Heart left ventricle (tissue), 16 donors: ENCODE measurements at regions not wholly inside any gene's neighbourhood (a gene's known extent, or its start where the extent isn't known, plus 50 kb on each side); places are given as distances from the start of the nearest gene placed in this dataset.

ENCODE experiments used
- ATAC-seq, 4 donors: fragments of 200-7000 bp; cut with Tn5 transposase; one replicate each; pipeline ENCODE4 v1.9.1; 2020 to 2022; ENCODE audit warnings: moderate library complexity in 4 of 4, mild to moderate bottlenecking in 3 of 4, moderate number of reproducible peaks in 1 of 4
- DNase-seq, 5 donors: peaks; one replicate each; pipeline ENCODE4 v3.0.0-alpha.2; 2020
- H3K27ac ChIP-seq, 12 donors: fragments of 200-600 bp; sonication (generic) in 4 of 12; one replicate each; pipeline versions ENCODE4 v1.5.0 to v1.8.0; 2016 to 2022; ENCODE audit warnings: mild to moderate bottlenecking in 2 of 12
- H3K27me3 ChIP-seq, 9 donors: fragments of 200-600 bp; sonication (generic) in 2 of 9; one replicate each; pipeline versions ENCODE4 v1.5.1 to v1.8.0; 2016 to 2022; ENCODE audit warnings: mild to moderate bottlenecking in 3 of 9
- H3K36me3 ChIP-seq, 9 donors: fragments of 200-600 bp; sonication (generic) in 2 of 9; one replicate each; pipeline versions ENCODE4 v1.5.0 to v1.8.0; 2018 to 2022; ENCODE audit warnings: mild to moderate bottlenecking in 2 of 9
- H3K4me1 ChIP-seq, 12 donors: fragments of 200-600 bp; sonication (generic) in 4 of 12; one replicate each; pipeline versions ENCODE4 v1.5.0 to v1.8.0; 2016 to 2022; ENCODE audit warnings: mild to moderate bottlenecking in 3 of 12
- H3K4me3 ChIP-seq, 12 donors: fragments of 200-600 bp; sonication (generic) in 4 of 12; one replicate each; pipeline versions ENCODE4 v1.5.0 to v1.8.0; 2017 to 2022; ENCODE audit warnings: mild to moderate bottlenecking in 9 of 12, moderate library complexity in 4 of 12
- H3K9me3 ChIP-seq, 12 donors: fragments of 200-600 bp; sonication (generic) in 4 of 12; one replicate each; pipeline versions ENCODE4 v1.5.0 to v1.8.0; 2016 to 2022; ENCODE audit warnings: mild to moderate bottlenecking in 1 of 12
- CTCF ChIP-seq, 12 donors: fragments of 200-600 bp; sonication (generic) in 4 of 12; IDR thresholded peaks; one replicate each; pipeline versions ENCODE4 v1.5.0 to v1.8.0; 2018 to 2022; ENCODE audit warnings: antibody characterized with exemption in 12 of 12, mild to moderate bottlenecking in 5 of 12
- POLR2A ChIP-seq, 2 donors: fragments of 450-650 bp; IDR thresholded peaks; one replicate each; pipeline ENCODE4 v1.6.1; 2017; ENCODE audit warnings: antibody characterized with exemption in 2 of 2, mild to moderate bottlenecking in 2 of 2, moderate library complexity in 2 of 2
- WGBS, 4 donors: extraction: QIAGEN DNeasy Blood & Tissue Kit in 2 of 4; methylation state at CpG; one replicate each; pipeline versions ENCODE4 v1.1.5 to v1.1.7; 2013 to 2018; 5-methylcytosine and 5-hydroxymethylcytosine counted together
- intact Hi-C, 10 donors: fragments of 100-400 bp; cut with DNase I; formaldehyde crosslinking; loops; one replicate each; pipeline versions ENCODE4 v1.11.1 to v1.14.2; 2022
- donor health status: ischemic (EF 13 %, LVEDD 7.1; RV severe dilation, severe dysfunction).
- donor health status: healthy with polysubstance abuse.
- donor health status: DM: no; HTN: yes; CAD: no.
- donor health status: DM: no; HTN: no; CAD: no.
- donor health status: ischemic (EF 25% LVEDD 6.9; RV normal size, moderate dysfunction).
- donor health status: ischemic (EF 25% LVEDD 5.7; RV mildly dilated, moderate dysfunction).
- donor health status: healthy.
- donor health status: DM: yes; HTN: yes; CAD: no.
- donor health status: ischemic (EF 35%, LVEDD 5.7; RV mildly dilated, moderate dysfunction).
- donor health status: nonischemic (EF 11% LVEDD 7.7; RV severe dilation, severe dysfunction).
- donor health status: DM: yes; HTN: yes; CAD: no.
- donor health status: PGD.
- donor health status: ischemic (EF 29% LVEDD 5.4; RV normal size, mild dysfunction).
- donor health status: nonischemic (EF 23%, LVEDD 6.1; RV moderate dilation, normal function).

GRCh38 chr7:55733241-55734140, 129.1 kb downstream of the SEPTIN14 start:
- TF ChIP-seq CTCF (IDR thresholded peaks at IDR 0.05) (no peak), POLR2A (IDR thresholded peaks at IDR 0.05) (no peak)
- no peak overlapping the region for H3K4me3 ChIP-seq
- H3K4me1 ChIP-seq = no peaks in the 10 kb centered on the region
- H3K9me3 ChIP-seq = no peaks in the 10 kb centered on the region
- no peak overlapping the region for H3K27ac ChIP-seq
- no peaks in the 10 kb centered on the region for H3K27me3 ChIP-seq
- intact Hi-C loops = loop anchor here in 1 of 10 donors (10.0 kb wide), 1 partner anchor 89 kb away; no protein-coding TSS in a partner anchor
- no peaks in the 10 kb centered on the region for H3K36me3 ChIP-seq
- 39 to 48% (median 43%) methylated on average over 8 of the region's 8 CpGs for WGBS, 4 donors
- ATAC-seq (no peak), DNase-seq (no peak)

GRCh38 chr7:55731931-55732330, 130.6 kb downstream of the SEPTIN14 start:
- WGBS, 4 donors = 93 to 97% (median 94%) methylated on average over 16 of the region's 16 CpGs

GRCh38 chr7:55730197-55730596, 132.4 kb downstream of the SEPTIN14 start:
- no peaks in the 10 kb centered on the region for H3K9me3 ChIP-seq
- no peak for TF ChIP-seq POLR2A (IDR thresholded peaks at IDR 0.05)
- no peak for TF ChIP-seq CTCF (IDR thresholded peaks at IDR 0.05)
- DNase-seq (no peak), ATAC-seq (no peak)
- H3K4me1 ChIP-seq = no peaks in the 10 kb centered on the region
- no peaks in the 10 kb centered on the region for H3K27me3 ChIP-seq
- H3K4me3 ChIP-seq = no peak overlapping the region
- no peaks in the 10 kb centered on the region for H3K36me3 ChIP-seq
- intact Hi-C loops = loop anchor here in 1 of 10 donors (10.0 kb wide), 1 partner anchor 85 kb away; no protein-coding TSS in a partner anchor
- no peak overlapping the region for H3K27ac ChIP-seq
- WGBS, 4 donors = 19 to 54% (median 49%) methylated on average over 2 of the region's 2 CpGs

More at GRCh38 chr7:55731931-55732330, 130.6 kb downstream of the SEPTIN14 start:
- no peak for DNase-seq
- H3K4me1 ChIP-seq = no peaks in the 10 kb centered on the region
- no peak for ATAC-seq
- H3K36me3 ChIP-seq = no peaks in the 10 kb centered on the region
- H3K4me3 ChIP-seq = no peak overlapping the region
- no peaks in the 10 kb centered on the region for H3K9me3 ChIP-seq
- no peak for TF ChIP-seq POLR2A (IDR thresholded peaks at IDR 0.05)
- TF ChIP-seq CTCF (IDR thresholded peaks at IDR 0.05) = no peak
- intact Hi-C loops = loop anchor here in 1 of 10 donors (10.0 kb wide), 1 partner anchor 87 kb away; no protein-coding TSS in a partner anchor
- no peaks in the 10 kb centered on the region for H3K27me3 ChIP-seq
- H3K27ac ChIP-seq = no peak overlapping the region

- TF ChIP-seq POLR2A (IDR thresholded peaks at IDR 0.05) = no peak
- ATAC-seq (no peak), DNase-seq (no peak)
- H3K4me1 ChIP-seq = peaks cover 0 to 2% (median 0%) of the 10 kb centered on the region in 12 donors
- H3K4me3 ChIP-seq = no peak overlapping the region
- no peaks in the 10 kb centered on the region for H3K36me3 ChIP-seq
- H3K27me3 ChIP-seq = peaks cover 0 to 3% (median 0%) of the 10 kb centered on the region in 9 donors
- 40 to 48% (median 45%) methylated on average over 7 of the region's 7 CpGs for WGBS, 4 donors
- H3K9me3 ChIP-seq = no peaks in the 10 kb centered on the region
- intact Hi-C loops = no loop called here
- no peak overlapping the region for H3K27ac ChIP-seq
Observed at GRCh38 chr7:55723621-55723941, 139.0 kb downstream of the SEPTIN14 start.
